GM23338 (cell line): ENCODE measurements at regions not wholly inside any gene's neighbourhood (a gene's known extent, or its start where the extent isn't known, plus 50 kb on each side); places are given as distances from the start of the nearest gene placed in this dataset.

ENCODE experiments used
- ETS1 ChIP-seq: IDR thresholded peaks from 2 replicates; pipeline ENCODE4 v1.6.1; 2016; ENCODE audit warnings: antibody characterized with exemption
- EZH2 ChIP-seq: fragments of 200-600 bp; sonication (generic); IDR thresholded peaks from one replicate; pipeline ENCODE4 v1.8.0; 2017; ENCODE audit warnings: antibody characterized with exemption, mild to moderate bottlenecking, low read depth; ENCODE audit not compliant: unreplicated experiment
- JUNB ChIP-seq: IDR thresholded peaks from one replicate; pipeline ENCODE4 v1.6.1; 2016; ENCODE audit warnings: antibody characterized with exemption; ENCODE audit not compliant: unreplicated experiment
- POLR2AphosphoS5 ChIP-seq: IDR thresholded peaks from 2 replicates; pipeline ENCODE4 v1.6.1; 2016; ENCODE audit warnings: antibody characterized with exemption, low read depth
- TF ChIP-seq, protein P1 (sequence below): IDR thresholded peaks from one replicate; pipeline ENCODE4 v1.6.1; 2018; ENCODE audit warnings: antibody characterized with exemption; ENCODE audit not compliant: unreplicated experiment

- TF ChIP-seq, protein P1, sequence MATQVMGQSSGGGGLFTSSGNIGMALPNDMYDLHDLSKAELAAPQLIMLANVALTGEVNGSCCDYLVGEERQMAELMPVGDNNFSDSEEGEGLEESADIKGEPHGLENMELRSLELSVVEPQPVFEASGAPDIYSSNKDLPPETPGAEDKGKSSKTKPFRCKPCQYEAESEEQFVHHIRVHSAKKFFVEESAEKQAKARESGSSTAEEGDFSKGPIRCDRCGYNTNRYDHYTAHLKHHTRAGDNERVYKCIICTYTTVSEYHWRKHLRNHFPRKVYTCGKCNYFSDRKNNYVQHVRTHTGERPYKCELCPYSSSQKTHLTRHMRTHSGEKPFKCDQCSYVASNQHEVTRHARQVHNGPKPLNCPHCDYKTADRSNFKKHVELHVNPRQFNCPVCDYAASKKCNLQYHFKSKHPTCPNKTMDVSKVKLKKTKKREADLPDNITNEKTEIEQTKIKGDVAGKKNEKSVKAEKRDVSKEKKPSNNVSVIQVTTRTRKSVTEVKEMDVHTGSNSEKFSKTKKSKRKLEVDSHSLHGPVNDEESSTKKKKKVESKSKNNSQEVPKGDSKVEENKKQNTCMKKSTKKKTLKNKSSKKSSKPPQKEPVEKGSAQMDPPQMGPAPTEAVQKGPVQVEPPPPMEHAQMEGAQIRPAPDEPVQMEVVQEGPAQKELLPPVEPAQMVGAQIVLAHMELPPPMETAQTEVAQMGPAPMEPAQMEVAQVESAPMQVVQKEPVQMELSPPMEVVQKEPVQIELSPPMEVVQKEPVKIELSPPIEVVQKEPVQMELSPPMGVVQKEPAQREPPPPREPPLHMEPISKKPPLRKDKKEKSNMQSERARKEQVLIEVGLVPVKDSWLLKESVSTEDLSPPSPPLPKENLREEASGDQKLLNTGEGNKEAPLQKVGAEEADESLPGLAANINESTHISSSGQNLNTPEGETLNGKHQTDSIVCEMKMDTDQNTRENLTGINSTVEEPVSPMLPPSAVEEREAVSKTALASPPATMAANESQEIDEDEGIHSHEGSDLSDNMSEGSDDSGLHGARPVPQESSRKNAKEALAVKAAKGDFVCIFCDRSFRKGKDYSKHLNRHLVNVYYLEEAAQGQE = no peak
- TF ChIP-seq JUNB (no peak), ETS1 (no peak), POLR2AphosphoS5 (no peak), EZH2 (no peak)
Measured at GRCh38 chr1:207962716-207963426, 51.9 kb upstream of the CD34 start (continued).
